ENCODE measurements at regions not wholly inside any gene's neighbourhood (a gene's known extent, or its start where the extent isn't known, plus 50 kb on each side); places are given as distances from the start of the nearest gene placed in this dataset.

- TF ChIP-seq EZH2 (IDR thresholded peaks at IDR 0.05; ENCODE audit: low read length, missing control alignments): no peak
- no peak for TF ChIP-seq CTCF (conservative IDR thresholded peaks at IDR 0.05 in 1 of 2, IDR thresholded peaks at IDR 0.05 in 1 of 2; ENCODE audit: low read depth in 1 of 2, low read length in 2 of 2)
These were observed 113.3 kb upstream of the RAD23B start for GRCh38 chr9:107169796-107170195.
